ENCODE measurements at regions not wholly inside any gene's neighbourhood (a gene's known extent, or its start where the extent isn't known, plus 50 kb on each side); places are given as distances from the start of the nearest gene placed in this dataset.

- Histone ChIP-seq H3K9me3 (replicated peaks; ENCODE audit: control insufficient read depth, insufficient read depth, low read length) (no peaks in the 10 kb centered on the region), H2AFZ (ENCODE audit: low read depth, low read length) (no peak overlapping the region), H3K4me1 (ENCODE audit: control insufficient read depth, extremely low read depth, insufficient read depth, low read length) (no peaks in the 10 kb centered on the region), H3K4me3 (replicated peaks in 1 of 3; ENCODE audit: insufficient read depth in 1 of 3, low read depth in 1 of 3, low read length in 3 of 3) (no peak overlapping the region), H4K20me1 (replicated peaks; ENCODE audit: control insufficient read depth, extremely low read depth, insufficient read depth, low read length) (no peaks in the 10 kb centered on the region), H3K9me1 (replicated peaks; ENCODE audit: control insufficient read depth, extremely low read depth, insufficient read depth, low read length) (no peaks in the 10 kb centered on the region), H3K9ac (replicated peaks; ENCODE audit: extremely low read depth, insufficient read depth, low read length) (no peak overlapping the region), H3K36me3 (ENCODE audit: control insufficient read depth in 2 of 2, extremely low read depth in 1 of 2, insufficient read depth in 2 of 2, low read length in 2 of 2) (no peaks in the 10 kb centered on the region), H3K27ac (ENCODE audit: insufficient read depth, low read depth, low read length) (no peak overlapping the region), H3K79me2 (ENCODE audit: control insufficient read depth, insufficient read depth, low read length) (no peaks in the 10 kb centered on the region), H3K4me2 (ENCODE audit: insufficient read depth, low read length) (no peak overlapping the region), H3K27me3 (ENCODE audit: control insufficient read depth in 2 of 2, insufficient read depth in 2 of 2, low read length in 2 of 2) (no peaks in the 10 kb centered on the region)
- ChIA-PET POLR2A (no interaction called here), CTCF (no interaction called here)
- TF ChIP-seq FOS (IDR thresholded peaks at IDR 0.05; ENCODE audit: borderline replicate concordance, insufficient read depth, low read length) (no peak), POLR2AphosphoS5 (IDR thresholded peaks at IDR 0.05; ENCODE audit: insufficient read depth, low read depth, low read length) (no peak), EZH2 (IDR thresholded peaks at IDR 0.05; ENCODE audit: borderline replicate concordance, low read depth, low read length, severe bottlenecking) (no peak), GATA2 (IDR thresholded peaks at IDR 0.05; ENCODE audit: insufficient read depth, insufficient read length, low read depth, low read length) (peak; percentile 39)
- DNase-seq (ENCODE audit: low read depth, low spot score): no peak
- no TSS peak for BruUV-seq (replicated peaks)
- dilution Hi-C loops (cut with MboI; ENCODE audit: extremely low pct_ligation_motif_present, low sequenced_read_pairs) (no loop called here), intact Hi-C loops (cut with micrococcal nuclease) (no loop called here)
- no peak for FAIRE-seq
Observed at GRCh38 chrX:148282504-148282903, 217.9 kb upstream of the AFF2 start.

GRCh38 chrX:148284056-148284455 lies 216.4 kb upstream of the AFF2 start:
- dilution Hi-C loops (cut with MboI; ENCODE audit: extremely low pct_ligation_motif_present, low sequenced_read_pairs): no loop called here
- no peak overlapping the region for H2AFZ ChIP-seq (ENCODE audit: low read depth, low read length)
- no peak overlapping the region for H3K9ac ChIP-seq (replicated peaks; ENCODE audit: extremely low read depth, insufficient read depth, low read length)
- H3K9me3 ChIP-seq (replicated peaks; ENCODE audit: control insufficient read depth, insufficient read depth, low read length): no peaks in the 10 kb centered on the region
- H3K9me1 ChIP-seq (replicated peaks; ENCODE audit: control insufficient read depth, extremely low read depth, insufficient read depth, low read length): no peaks in the 10 kb centered on the region
- no peaks in the 10 kb centered on the region for H3K36me3 ChIP-seq (ENCODE audit: control insufficient read depth in 2 of 2, extremely low read depth in 1 of 2, insufficient read depth in 2 of 2, low read length in 2 of 2)
- FAIRE-seq: no peak
- no peak for DNase-seq (ENCODE audit: low read depth, low spot score)
- no TSS peak for BruUV-seq (replicated peaks)
- H4K20me1 ChIP-seq (replicated peaks; ENCODE audit: control insufficient read depth, extremely low read depth, insufficient read depth, low read length): no peaks in the 10 kb centered on the region
- H3K27me3 ChIP-seq (ENCODE audit: control insufficient read depth in 2 of 2, insufficient read depth in 2 of 2, low read length in 2 of 2): no peaks in the 10 kb centered on the region
- TF ChIP-seq FOS (IDR thresholded peaks at IDR 0.05; ENCODE audit: borderline replicate concordance, insufficient read depth, low read length): no peak
- TF ChIP-seq EZH2 (IDR thresholded peaks at IDR 0.05; ENCODE audit: borderline replicate concordance, low read depth, low read length, severe bottlenecking): no peak
- TF ChIP-seq GATA2 (IDR thresholded peaks at IDR 0.05; ENCODE audit: insufficient read depth, insufficient read length, low read depth, low read length): no peak
- TF ChIP-seq MYC (IDR thresholded peaks at IDR 0.05; ENCODE audit: low read depth, low read length): no peak
- no peak for TF ChIP-seq MAX (IDR thresholded peaks at IDR 0.05; ENCODE audit: insufficient read depth, insufficient read length)
- no peak for TF ChIP-seq POLR2AphosphoS5 (IDR thresholded peaks at IDR 0.05; ENCODE audit: insufficient read depth, low read depth, low read length)
- no peak for TF ChIP-seq POLR2A (IDR thresholded peaks at IDR 0.05; ENCODE audit: low read depth, low read length)
- TF ChIP-seq CTCF (IDR thresholded peaks at IDR 0.05; ENCODE audit: extremely low read depth in 1 of 2, insufficient read depth in 1 of 2, low read depth in 1 of 2, low read length in 2 of 2): no peak
- TF ChIP-seq JUN (IDR thresholded peaks at IDR 0.05; ENCODE audit: borderline replicate concordance, insufficient read depth, insufficient read length, low read depth): no peak
- ChIA-PET POLR2A (no interaction called here), CTCF (no interaction called here)
- intact Hi-C loops (cut with micrococcal nuclease): no loop called here
- H3K4me1 ChIP-seq (ENCODE audit: control insufficient read depth, extremely low read depth, insufficient read depth, low read length): no peaks in the 10 kb centered on the region
- H3K27ac ChIP-seq (ENCODE audit: insufficient read depth, low read depth, low read length): no peak overlapping the region
- no peak overlapping the region for H3K4me2 ChIP-seq (ENCODE audit: insufficient read depth, low read length)
- no peak overlapping the region for H3K4me3 ChIP-seq (replicated peaks in 1 of 3; ENCODE audit: insufficient read depth in 1 of 3, low read depth in 1 of 3, low read length in 3 of 3)
- H3K79me2 ChIP-seq (ENCODE audit: control insufficient read depth, insufficient read depth, low read length): no peaks in the 10 kb centered on the region

Measured in endothelial cell of umbilical vein (primary cell).